OCI-LY1 (cell line): ENCODE measurements at regions not wholly inside any gene's neighbourhood (a gene's known extent, or its start where the extent isn't known, plus 50 kb on each side); places are given as distances from the start of the nearest gene placed in this dataset.

Source experiments
- H2AFZ ChIP-seq: fragments of 200-600 bp; sonication (generic), shearing (Covaris generic); 2 replicates; pipeline ENCODE4 v1.6.0; 2014; ENCODE audit warnings: antibody characterized with exemption, mild to moderate bottlenecking, low read length
- H3F3A ChIP-seq: fragments of 200-600 bp; sonication (generic), shearing (Covaris generic); 2 replicates; pipeline ENCODE4 v1.6.0; 2014; ENCODE audit warnings: mild to moderate bottlenecking, antibody characterized with exemption, low read length, moderate library complexity; ENCODE audit not compliant: insufficient read depth
- H3K27ac ChIP-seq: fragments of 200-600 bp; sonication (generic); 2 replicates; pipeline ENCODE4 v1.5.1; 2014; ENCODE audit warnings: low read length, mixed run types, mild to moderate bottlenecking, low read depth; ENCODE audit not compliant: poor library complexity, severe bottlenecking
- H3K27me3 ChIP-seq: fragments of 200-600 bp; sonication (generic); 2 replicates; pipeline ENCODE4 v1.6.0; 2014; ENCODE audit warnings: antibody characterized with exemption, mild to moderate bottlenecking, low read length, moderate library complexity; ENCODE audit not compliant: insufficient read depth
- H3K36me3 ChIP-seq: fragments of 200-600 bp; sonication (generic); 2 replicates; pipeline ENCODE4 v1.6.1; 2014; ENCODE audit warnings: mild to moderate bottlenecking, antibody characterized with exemption, low read length, moderate library complexity, mixed read lengths; ENCODE audit not compliant: insufficient read depth
- H3K4me1 ChIP-seq: fragments of 200-600 bp; sonication (generic); 2 replicates; pipeline ENCODE4 v1.5.1; 2014; ENCODE audit warnings: mild to moderate bottlenecking, low read length, moderate library complexity; ENCODE audit not compliant: insufficient read depth, severe bottlenecking
- H3K4me2 ChIP-seq: fragments of 200-600 bp; sonication (generic), shearing (Covaris generic); 2 replicates; pipeline ENCODE4 v1.6.1; 2014; ENCODE audit warnings: low read length
- H3K4me3 ChIP-seq: fragments of 200-600 bp; sonication (generic); 2 replicates; pipeline ENCODE4 v1.5.1; 2014; ENCODE audit warnings: low read length, low read depth, mild to moderate bottlenecking, mixed read lengths; ENCODE audit not compliant: poor library complexity, severe bottlenecking
- H3K79me2 ChIP-seq: fragments of 200-600 bp; shearing (Covaris generic); 2 replicates; pipeline ENCODE4 v1.6.1; 2016; ENCODE audit warnings: mixed run types, low read length, mixed read lengths; ENCODE audit not compliant: insufficient read depth
- H3K9ac ChIP-seq: fragments of 200-600 bp; sonication (generic), shearing (Covaris generic); 2 replicates; pipeline ENCODE4 v1.6.1; 2014; ENCODE audit warnings: mild to moderate bottlenecking, low read length, mixed read lengths
- H3K9me2 ChIP-seq: fragments of 200-600 bp; sonication (generic), shearing (Covaris generic); 2 replicates; pipeline ENCODE4 v1.6.1; 2014; ENCODE audit warnings: low read depth, mild to moderate bottlenecking, low read length, mixed read lengths
- H3K9me3 ChIP-seq: fragments of 200-600 bp; shearing (Covaris generic); 2 replicates; pipeline ENCODE4 v1.6.1; 2014; ENCODE audit warnings: low read length, mixed read lengths
- H4K20me1 ChIP-seq: fragments of 200-600 bp; sonication (generic), shearing (Covaris generic); 2 replicates; pipeline ENCODE4 v1.6.0; 2016; ENCODE audit warnings: mild to moderate bottlenecking, low read length; ENCODE audit not compliant: insufficient read depth
- EZH2 ChIP-seq: fragments of 200-600 bp; sonication (generic), shearing (Covaris generic); IDR thresholded peaks from 2 replicates; pipeline ENCODE4 v1.8.0; 2017; ENCODE audit warnings: borderline replicate concordance, mixed run types, mild to moderate bottlenecking, antibody characterized with exemption, low read length, moderate library complexity, mixed read lengths
- TF ChIP-seq, protein P1 (sequence below): fragments of 200-600 bp; sonication (generic), shearing (Covaris generic); IDR thresholded peaks from 2 replicates; pipeline ENCODE4 v1.5.1; 2017; ENCODE audit warnings: mild to moderate bottlenecking, antibody characterized with exemption, low read length, moderate library complexity, mixed read lengths

DNA sequence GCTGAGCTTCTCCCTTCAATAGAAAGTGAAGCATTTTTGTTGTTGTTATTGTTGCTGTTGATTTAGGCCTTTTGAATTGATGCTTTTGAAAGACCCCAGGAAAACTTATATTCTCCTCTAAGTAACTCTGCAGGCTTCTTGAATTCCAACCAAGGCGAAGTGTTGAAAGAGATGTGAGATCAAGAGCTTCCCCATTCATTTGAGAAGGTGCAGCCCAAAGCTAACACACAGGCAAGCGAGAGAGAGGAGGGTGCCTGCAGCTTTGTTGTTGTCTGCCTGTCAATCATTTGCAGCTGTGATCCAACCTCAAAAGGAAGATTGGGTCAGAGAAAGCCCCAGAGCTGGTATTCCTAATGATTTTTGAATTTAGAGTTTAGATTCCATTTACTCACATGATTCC lies 963.6 kb upstream of the CNTNAP5 start:
- Histone ChIP-seq H3K9me3 (no peaks in the 10 kb centered on the region), H3K27me3 (no peaks in the 10 kb centered on the region), H3K9me2 (no peaks in the 10 kb centered on the region), H3K4me3 (no peak overlapping the region), H3K9ac (no peak overlapping the region), H3K27ac (no peak overlapping the region), H3K4me1 (no peaks in the 10 kb centered on the region), H3K79me2 (no peaks in the 10 kb centered on the region), H4K20me1 (no peaks in the 10 kb centered on the region), H3K36me3 (no peaks in the 10 kb centered on the region), H3F3A (no peaks in the 10 kb centered on the region), H3K4me2 (no peak overlapping the region), H2AFZ (no peak overlapping the region)
- TF ChIP-seq, protein P1, sequence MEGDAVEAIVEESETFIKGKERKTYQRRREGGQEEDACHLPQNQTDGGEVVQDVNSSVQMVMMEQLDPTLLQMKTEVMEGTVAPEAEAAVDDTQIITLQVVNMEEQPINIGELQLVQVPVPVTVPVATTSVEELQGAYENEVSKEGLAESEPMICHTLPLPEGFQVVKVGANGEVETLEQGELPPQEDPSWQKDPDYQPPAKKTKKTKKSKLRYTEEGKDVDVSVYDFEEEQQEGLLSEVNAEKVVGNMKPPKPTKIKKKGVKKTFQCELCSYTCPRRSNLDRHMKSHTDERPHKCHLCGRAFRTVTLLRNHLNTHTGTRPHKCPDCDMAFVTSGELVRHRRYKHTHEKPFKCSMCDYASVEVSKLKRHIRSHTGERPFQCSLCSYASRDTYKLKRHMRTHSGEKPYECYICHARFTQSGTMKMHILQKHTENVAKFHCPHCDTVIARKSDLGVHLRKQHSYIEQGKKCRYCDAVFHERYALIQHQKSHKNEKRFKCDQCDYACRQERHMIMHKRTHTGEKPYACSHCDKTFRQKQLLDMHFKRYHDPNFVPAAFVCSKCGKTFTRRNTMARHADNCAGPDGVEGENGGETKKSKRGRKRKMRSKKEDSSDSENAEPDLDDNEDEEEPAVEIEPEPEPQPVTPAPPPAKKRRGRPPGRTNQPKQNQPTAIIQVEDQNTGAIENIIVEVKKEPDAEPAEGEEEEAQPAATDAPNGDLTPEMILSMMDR: no peak
- no peak for TF ChIP-seq EZH2

- no peak overlapping the region for H2AFZ ChIP-seq
Measured at GRCh38 chr2:123073371-123073770, 951.7 kb upstream of the CNTNAP5 start.

GRCh38 chr2:123073956-123074355 lies 951.1 kb upstream of the CNTNAP5 start:
- Histone ChIP-seq H3K9me2 (no peaks in the 10 kb centered on the region), H3K36me3 (no peaks in the 10 kb centered on the region), H3K4me2 (no peak overlapping the region), H3F3A (no peaks in the 10 kb centered on the region), H3K9me3 (no peaks in the 10 kb centered on the region), H2AFZ (no peak overlapping the region), H3K79me2 (no peaks in the 10 kb centered on the region), H4K20me1 (no peaks in the 10 kb centered on the region), H3K4me3 (no peak overlapping the region), H3K9ac (no peak overlapping the region), H3K27me3 (no peaks in the 10 kb centered on the region), H3K27ac (no peak overlapping the region), H3K4me1 (no peaks in the 10 kb centered on the region)
- TF ChIP-seq, protein P1: no peak
- no peak for TF ChIP-seq EZH2

More at GRCh38 chr2:123073371-123073770, 951.7 kb upstream of the CNTNAP5 start:
- Histone ChIP-seq H3K36me3 (no peaks in the 10 kb centered on the region), H3K27ac (no peak overlapping the region), H3K9me2 (no peaks in the 10 kb centered on the region), H3K9me3 (no peaks in the 10 kb centered on the region), H3K4me2 (no peak overlapping the region), H3K9ac (no peak overlapping the region), H3K4me3 (no peak overlapping the region), H3K4me1 (no peaks in the 10 kb centered on the region), H4K20me1 (no peaks in the 10 kb centered on the region), H3F3A (no peaks in the 10 kb centered on the region), H3K79me2 (no peaks in the 10 kb centered on the region), H3K27me3 (no peaks in the 10 kb centered on the region)
- TF ChIP-seq EZH2: no peak
- TF ChIP-seq, protein P1: no peak
